Natural killer cell (primary cell): ENCODE measurements at regions not wholly inside any gene's neighbourhood (a gene's known extent, or its start where the extent isn't known, plus 50 kb on each side); places are given as distances from the start of the nearest gene placed in this dataset.

ENCODE experiments used
- ATAC-seq, 3 donors: fragments of 150-1000 bp in 2 of 3; fragments of 200-7000 bp in 1 of 3; cut with Tn5 transposase; 1 replicate in 1 of 3; 2 replicates in 2 of 3; pipeline ENCODE4 v1.10.0; 2021; ENCODE audit warnings: mild to moderate bottlenecking in 2 of 3, moderate library complexity in 2 of 3
- DNase-seq, 2 donors: peaks; one replicate each; pipeline versions ENCODE4 v3.0.0 to v3.0.0-alpha.2; 2013 to 2021; ENCODE audit warnings: mixed read lengths in 1 of 2
- H3K27ac ChIP-seq: one replicate; pipeline ENCODE4 v1.5.1; 2013; ENCODE audit warnings: mild to moderate bottlenecking, low read length
- H3K27me3 ChIP-seq: one replicate; pipeline ENCODE4 v1.6.1; 2013; ENCODE audit warnings: low read length; ENCODE audit not compliant: control insufficient read depth, insufficient read depth
- H3K36me3 ChIP-seq: one replicate; pipeline ENCODE4 v1.6.1; 2013; ENCODE audit warnings: low read length; ENCODE audit not compliant: control insufficient read depth, insufficient read depth
- H3K4me1 ChIP-seq: one replicate; pipeline ENCODE4 v1.6.1; 2013; ENCODE audit warnings: low read length; ENCODE audit not compliant: control insufficient read depth, insufficient read depth
- H3K4me3 ChIP-seq: one replicate; pipeline ENCODE4 v1.5.1; 2013; ENCODE audit warnings: low read length
- H3K9me3 ChIP-seq: one replicate; pipeline ENCODE4 v1.6.1; 2013; ENCODE audit warnings: low read length; ENCODE audit not compliant: control insufficient read depth, insufficient read depth
- H3K27ac Mint-ChIP-seq, 2 donors: one replicate each; pipeline ENCODE4 v1.8.0; 2022; ENCODE audit warnings: mild to moderate bottlenecking in 2 of 2, mixed read lengths in 2 of 2, moderate library complexity in 1 of 2
- H3K27me3 Mint-ChIP-seq, 2 donors: one replicate each; pipeline ENCODE4 v1.8.0; 2022; ENCODE audit warnings: low read depth in 2 of 2, mixed read lengths in 2 of 2
- H3K36me3 Mint-ChIP-seq: one replicate; pipeline ENCODE4 v1.8.0; 2022; ENCODE audit warnings: mixed read lengths
- H3K4me1 Mint-ChIP-seq, 2 donors: one replicate each; pipeline ENCODE4 v1.8.0; 2022; ENCODE audit warnings: mixed read lengths in 2 of 2
- H3K4me3 Mint-ChIP-seq: one replicate; pipeline ENCODE4 v1.8.0; 2022; ENCODE audit warnings: mild to moderate bottlenecking, moderate library complexity, mixed read lengths
- H3K9me3 Mint-ChIP-seq, 2 donors: one replicate each; pipeline ENCODE4 v1.8.0; 2022; ENCODE audit warnings: mixed read lengths in 2 of 2
- WGBS: methylation state at CpG from one replicate; pipeline ENCODE4 v1.1.7; 2013; ENCODE audit warnings: missing lambda C conversion rate; ENCODE audit not compliant: insufficient coverage; 5-methylcytosine and 5-hydroxymethylcytosine counted together
- intact Hi-C: fragments of 100-400 bp; cut with micrococcal nuclease; formaldehyde crosslinking; loops from one replicate; pipeline ENCODE4 v1.14.2; 2022
- TF ChIP-seq, protein P1 (sequence below): fragments of 200-600 bp; IDR thresholded peaks from one replicate; pipeline ENCODE4 v1.8.0; 2022; ENCODE audit warnings: antibody characterized with exemption

DNA sequence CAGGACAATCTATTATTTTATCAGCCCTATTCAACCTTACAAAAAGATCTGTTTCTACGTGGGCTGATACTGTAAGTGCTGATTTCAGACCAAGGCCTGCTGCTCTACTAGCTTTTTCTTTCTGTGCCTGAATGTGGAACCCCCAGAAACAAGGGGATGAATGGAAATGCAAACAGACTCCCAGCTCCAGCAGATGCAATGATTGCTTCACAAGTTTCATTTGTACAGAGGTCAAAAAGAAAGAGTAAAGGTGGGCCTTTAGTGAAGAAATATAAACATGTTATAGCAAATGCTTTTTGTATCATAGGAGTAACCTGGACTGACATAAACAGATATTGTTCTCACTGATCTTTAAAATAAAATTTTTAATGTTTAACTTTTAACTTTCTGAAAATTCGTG is 130.2 kb upstream of the SLC25A13 start:
- H3K27ac Mint-ChIP-seq: no peak overlapping the region
- DNase-seq: no peak
- Histone ChIP-seq H3K27me3 (no peaks in the 10 kb centered on the region), H3K4me3 (no peak overlapping the region), H3K27ac (no peak overlapping the region), H3K36me3 (no peaks in the 10 kb centered on the region), H3K9me3 (no peaks in the 10 kb centered on the region), H3K4me1 (no peaks in the 10 kb centered on the region)
- intact Hi-C loops: no loop called here
- WGBS: 93% methylated on average over 2 of the region's 2 CpGs
- H3K36me3 Mint-ChIP-seq: no peaks in the 10 kb centered on the region
- no peak for ATAC-seq
- H3K4me1 Mint-ChIP-seq: no peaks in the 10 kb centered on the region
- H3K9me3 Mint-ChIP-seq: no peaks in the 10 kb centered on the region
- TF ChIP-seq, protein P1, sequence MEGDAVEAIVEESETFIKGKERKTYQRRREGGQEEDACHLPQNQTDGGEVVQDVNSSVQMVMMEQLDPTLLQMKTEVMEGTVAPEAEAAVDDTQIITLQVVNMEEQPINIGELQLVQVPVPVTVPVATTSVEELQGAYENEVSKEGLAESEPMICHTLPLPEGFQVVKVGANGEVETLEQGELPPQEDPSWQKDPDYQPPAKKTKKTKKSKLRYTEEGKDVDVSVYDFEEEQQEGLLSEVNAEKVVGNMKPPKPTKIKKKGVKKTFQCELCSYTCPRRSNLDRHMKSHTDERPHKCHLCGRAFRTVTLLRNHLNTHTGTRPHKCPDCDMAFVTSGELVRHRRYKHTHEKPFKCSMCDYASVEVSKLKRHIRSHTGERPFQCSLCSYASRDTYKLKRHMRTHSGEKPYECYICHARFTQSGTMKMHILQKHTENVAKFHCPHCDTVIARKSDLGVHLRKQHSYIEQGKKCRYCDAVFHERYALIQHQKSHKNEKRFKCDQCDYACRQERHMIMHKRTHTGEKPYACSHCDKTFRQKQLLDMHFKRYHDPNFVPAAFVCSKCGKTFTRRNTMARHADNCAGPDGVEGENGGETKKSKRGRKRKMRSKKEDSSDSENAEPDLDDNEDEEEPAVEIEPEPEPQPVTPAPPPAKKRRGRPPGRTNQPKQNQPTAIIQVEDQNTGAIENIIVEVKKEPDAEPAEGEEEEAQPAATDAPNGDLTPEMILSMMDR: no peak
- no peak overlapping the region for H3K4me3 Mint-ChIP-seq
- H3K27me3 Mint-ChIP-seq: peaks cover 0 to 4% of the 10 kb centered on the region in 2 donors

DNA sequence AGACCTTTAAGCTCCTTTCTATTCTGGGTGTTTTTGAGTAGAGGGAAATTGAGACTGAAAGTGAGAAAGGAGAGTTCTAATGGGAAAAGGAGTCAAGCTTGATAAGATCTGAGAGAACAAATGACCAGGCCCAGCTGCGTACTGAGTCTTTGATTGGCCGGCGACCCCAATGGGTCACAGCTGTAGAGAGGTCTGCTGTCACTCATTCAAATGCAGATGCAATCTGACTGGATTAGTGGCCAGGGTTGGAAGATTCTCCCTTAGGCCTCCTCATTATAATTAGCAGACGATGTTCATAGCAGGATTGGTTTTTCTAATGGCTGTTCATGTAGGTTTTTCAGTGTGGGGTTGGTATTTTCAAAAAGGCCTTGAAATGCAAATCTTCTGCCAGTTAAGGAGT is 127.2 kb upstream of the SLC25A13 start:
- no peak overlapping the region for H3K4me3 Mint-ChIP-seq
- peaks cover 0 to 4% of the 10 kb centered on the region in 2 donors for H3K27me3 Mint-ChIP-seq
- 86% methylated on average over 4 of the region's 4 CpGs for WGBS

DNA sequence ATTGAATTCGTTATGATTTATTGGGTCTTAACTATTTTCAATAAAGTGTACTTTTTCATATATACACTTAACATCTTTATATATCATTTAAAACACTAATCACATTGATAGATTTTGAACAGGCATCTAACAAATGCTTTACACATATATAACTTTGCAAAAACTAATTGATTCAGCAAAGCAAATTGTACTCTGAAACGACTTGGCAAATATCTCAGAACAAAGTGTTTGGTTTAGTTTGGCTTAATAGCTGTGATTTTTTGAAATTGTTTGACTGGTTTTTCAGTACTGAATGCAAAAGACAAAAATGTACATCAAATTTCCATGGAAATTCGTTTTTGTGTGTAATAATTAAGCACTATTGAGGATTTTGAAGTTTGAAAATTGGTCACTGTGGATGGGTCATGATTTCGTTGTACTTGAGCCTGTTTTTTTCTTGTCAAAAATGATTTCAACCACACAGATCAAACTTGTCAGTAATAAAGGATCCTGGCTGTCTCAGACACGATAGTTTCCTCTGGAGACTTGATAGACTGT is 125.3 kb upstream of the SLC25A13 start:
- H3K4me3 Mint-ChIP-seq: no peak overlapping the region
- ATAC-seq (no peak), DNase-seq (no peak)
- Histone ChIP-seq H3K4me3 (no peak overlapping the region), H3K27ac (no peak overlapping the region), H3K27me3 (no peaks in the 10 kb centered on the region), H3K4me1 (no peaks in the 10 kb centered on the region), H3K9me3 (no peaks in the 10 kb centered on the region), H3K36me3 (no peaks in the 10 kb centered on the region)
- H3K36me3 Mint-ChIP-seq: no peaks in the 10 kb centered on the region
- 46% methylated on average over 3 of the region's 5 CpGs for WGBS
- intact Hi-C loops: no loop called here
- no peaks in the 10 kb centered on the region for H3K9me3 Mint-ChIP-seq
- peaks cover 0 to 4% of the 10 kb centered on the region in 2 donors for H3K27me3 Mint-ChIP-seq
- no peaks in the 10 kb centered on the region for H3K4me1 Mint-ChIP-seq
- TF ChIP-seq, protein P1: no peak
- H3K27ac Mint-ChIP-seq: no peak overlapping the region

More for the DNA sequence above, 127.2 kb upstream of the SLC25A13 start:
- TF ChIP-seq, protein P1: no peak
- no peak for DNase-seq
- Histone ChIP-seq H3K27me3 (no peaks in the 10 kb centered on the region), H3K4me3 (no peak overlapping the region), H3K27ac (no peak overlapping the region), H3K9me3 (no peaks in the 10 kb centered on the region), H3K36me3 (no peaks in the 10 kb centered on the region), H3K4me1 (no peaks in the 10 kb centered on the region)
- H3K36me3 Mint-ChIP-seq: no peaks in the 10 kb centered on the region
- intact Hi-C loops: no loop called here
- H3K27ac Mint-ChIP-seq: no peak overlapping the region
- no peaks in the 10 kb centered on the region for H3K9me3 Mint-ChIP-seq
- no peaks in the 10 kb centered on the region for H3K4me1 Mint-ChIP-seq
- no peak for ATAC-seq

DNA sequence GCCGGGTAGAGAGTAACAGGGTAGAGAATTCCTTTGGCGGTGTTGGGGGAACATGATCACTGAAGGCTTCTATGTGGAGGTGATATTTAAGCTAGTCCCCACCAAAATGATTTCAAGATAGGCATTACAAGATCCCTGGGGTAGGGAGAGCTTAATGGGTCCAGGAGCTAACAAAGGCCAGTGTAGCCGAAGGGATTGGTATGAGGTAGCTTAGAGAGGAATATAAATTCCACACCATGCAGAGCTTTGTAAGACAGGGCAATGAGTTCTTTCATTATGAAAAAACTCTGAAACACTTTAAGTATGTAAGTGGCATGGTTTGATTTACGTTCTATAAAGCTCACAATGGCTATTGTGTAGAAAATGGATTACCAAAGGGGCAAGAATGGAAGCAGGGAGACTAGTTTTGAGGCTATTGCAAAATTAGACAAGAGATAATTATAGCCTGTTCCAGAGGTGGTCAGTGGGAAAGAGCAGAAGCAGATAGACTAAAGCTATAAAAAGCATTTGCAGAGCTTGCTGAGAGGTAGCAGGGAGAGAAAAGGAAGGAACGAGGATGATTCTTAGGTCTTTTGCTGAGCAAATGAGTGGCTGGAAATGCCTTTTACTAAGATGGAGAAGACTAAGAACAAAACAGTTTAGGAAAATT is 119.7 kb upstream of the SLC25A13 start:
- Mint-ChIP-seq H3K36me3 (no peaks in the 10 kb centered on the region), H3K4me1 (no peaks in the 10 kb centered on the region), H3K27ac (no peak overlapping the region), H3K27me3 (peaks cover 8 to 9% of the 10 kb centered on the region in 2 donors), H3K9me3 (peaks cover 0 to 5% of the 10 kb centered on the region in 2 donors), H3K4me3 (no peak overlapping the region)
- Histone ChIP-seq H3K27ac (no peak overlapping the region), H3K27me3 (no peaks in the 10 kb centered on the region), H3K9me3 (no peaks in the 10 kb centered on the region), H3K36me3 (no peaks in the 10 kb centered on the region), H3K4me1 (no peaks in the 10 kb centered on the region), H3K4me3 (no peak overlapping the region)
- no peak for DNase-seq
- 88% methylated on average over 5 of the region's 5 CpGs for WGBS
- TF ChIP-seq, protein P1: no peak
- intact Hi-C loops: no loop called here
- no peak for ATAC-seq
